ENCODE measurements at regions not wholly inside any gene's neighbourhood (a gene's known extent, or its start where the extent isn't known, plus 50 kb on each side); places are given as distances from the start of the nearest gene placed in this dataset.

- no peak for TF ChIP-seq RFXAP (CRISPR knock-in tag; IDR thresholded peaks at IDR 0.05; ENCODE audit: borderline replicate concordance)
- no peak for TF ChIP-seq PHB2 (IDR thresholded peaks at IDR 0.05; ENCODE audit: partially characterized antibody)
- no peak for TF ChIP-seq ZNF12 (CRISPR knock-in tag; IDR thresholded peaks at IDR 0.05)
- TF ChIP-seq GFI1 (CRISPR knock-in tag; IDR thresholded peaks at IDR 0.05; ENCODE audit: borderline replicate concordance): no peak
- TF ChIP-seq ZNF44 (CRISPR knock-in tag; IDR thresholded peaks at IDR 0.05): no peak
- no peak for TF ChIP-seq CTCF (CRISPR knock-in tag; IDR thresholded peaks at IDR 0.05)
- TF ChIP-seq FOXA1 (IDR thresholded peaks at IDR 0.05): no peak
- TF ChIP-seq FOXA1 (CRISPR knock-in tag; IDR thresholded peaks at IDR 0.05): no peak
- no peak for TF ChIP-seq ZBTB43 (CRISPR knock-in tag; conservative IDR thresholded peaks at IDR 0.05)
- TF ChIP-seq ZFAT (CRISPR knock-in tag; conservative IDR thresholded peaks at IDR 0.05): no peak
- no peak for TF ChIP-seq EZH2 (conservative IDR thresholded peaks at IDR 0.05; ENCODE audit: low read depth, low read length)
- TF ChIP-seq MAX (IDR thresholded peaks at IDR 0.05): no peak
- TF ChIP-seq STAT6 (CRISPR knock-in tag; IDR thresholded peaks at IDR 0.05; ENCODE audit: borderline replicate concordance): no peak
These were observed 167.5 kb downstream of the ARL4C start for GRCh38 chr2:234329202-234329960.

Measured in HepG2 (cell line).